OCI-LY7 (cell line): ENCODE measurements at regions not wholly inside any gene's neighbourhood (a gene's known extent, or its start where the extent isn't known, plus 50 kb on each side); places are given as distances from the start of the nearest gene placed in this dataset.

Experiments used
- EZH2phosphoT487 ChIP-seq: fragments of 200-600 bp; sonication (generic); IDR thresholded peaks from 2 replicates; pipeline ENCODE4 v1.6.1; 2018; ENCODE audit warnings: low read depth, borderline replicate concordance, mild to moderate bottlenecking, mixed run types, antibody characterized with exemption, low read length, moderate library complexity, mixed read lengths
- TF ChIP-seq, protein P1 (sequence below): fragments of 200-600 bp; sonication (generic); conservative IDR thresholded peaks from 2 replicates; pipeline ENCODE4 v1.5.1; 2014; ENCODE audit warnings: mild to moderate bottlenecking, antibody characterized with exemption, low read length, moderate library complexity, mixed read lengths

GRCh38 chr16:80314042-80314441 is 226.8 kb upstream of the DYNLRB2 start:
- TF ChIP-seq, protein P1, sequence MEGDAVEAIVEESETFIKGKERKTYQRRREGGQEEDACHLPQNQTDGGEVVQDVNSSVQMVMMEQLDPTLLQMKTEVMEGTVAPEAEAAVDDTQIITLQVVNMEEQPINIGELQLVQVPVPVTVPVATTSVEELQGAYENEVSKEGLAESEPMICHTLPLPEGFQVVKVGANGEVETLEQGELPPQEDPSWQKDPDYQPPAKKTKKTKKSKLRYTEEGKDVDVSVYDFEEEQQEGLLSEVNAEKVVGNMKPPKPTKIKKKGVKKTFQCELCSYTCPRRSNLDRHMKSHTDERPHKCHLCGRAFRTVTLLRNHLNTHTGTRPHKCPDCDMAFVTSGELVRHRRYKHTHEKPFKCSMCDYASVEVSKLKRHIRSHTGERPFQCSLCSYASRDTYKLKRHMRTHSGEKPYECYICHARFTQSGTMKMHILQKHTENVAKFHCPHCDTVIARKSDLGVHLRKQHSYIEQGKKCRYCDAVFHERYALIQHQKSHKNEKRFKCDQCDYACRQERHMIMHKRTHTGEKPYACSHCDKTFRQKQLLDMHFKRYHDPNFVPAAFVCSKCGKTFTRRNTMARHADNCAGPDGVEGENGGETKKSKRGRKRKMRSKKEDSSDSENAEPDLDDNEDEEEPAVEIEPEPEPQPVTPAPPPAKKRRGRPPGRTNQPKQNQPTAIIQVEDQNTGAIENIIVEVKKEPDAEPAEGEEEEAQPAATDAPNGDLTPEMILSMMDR = no peak
- TF ChIP-seq EZH2phosphoT487 = no peak
